ENCODE measurements at regions not wholly inside any gene's neighbourhood (a gene's known extent, or its start where the extent isn't known, plus 50 kb on each side); places are given as distances from the start of the nearest gene placed in this dataset.

GRCh38 chr19:23461120-23461519 lies 65.8 kb upstream of the ZNF91 start:
- no peak overlapping the region for H3K4me3 ChIP-seq (ENCODE audit: low read depth, poor library complexity, severe bottlenecking)
- no peak for DNase-seq (ENCODE audit: low spot score in 2 of 2)
- WGBS, 2 donors, result 43 to 46% methylated on average over 2 of the region's 2 CpGs
- intact Hi-C loops (cut with DNase I; ENCODE audit: low total_unique reads), result no loop called here
- TF ChIP-seq CTCF (IDR thresholded peaks at IDR 0.05), result no peak
- no peak for TF ChIP-seq POLR2A (IDR thresholded peaks at IDR 0.05)

- no peak for DNase-seq (ENCODE audit: low spot score in 2 of 2)
- TF ChIP-seq CTCF (IDR thresholded peaks at IDR 0.05), result no peak
- no peak for TF ChIP-seq POLR2A (IDR thresholded peaks at IDR 0.05)
- intact Hi-C loops (cut with DNase I; ENCODE audit: low total_unique reads), result no loop called here
- H3K4me3 ChIP-seq (ENCODE audit: low read depth, poor library complexity, severe bottlenecking), result no peak overlapping the region
- WGBS, 2 donors, result 73 to 84% methylated on average over 3 of the region's 3 CpGs
Measured at GRCh38 chr19:23460656-23461055, 65.4 kb upstream of the ZNF91 start.
